Activated naive CD4-positive, alpha-beta T cell treated with Interleukin-2 at 50 U/mL for 16 hours (primary cell): ENCODE measurements at regions not wholly inside any gene's neighbourhood (a gene's known extent, or its start where the extent isn't known, plus 50 kb on each side); places are given as distances from the start of the nearest gene placed in this dataset.
"Not testable (repeated sequence)": the region's sequence is repeated elsewhere in the genome, so short reads cannot be mapped to it uniquely, and the experiment has no call there.

ENCODE experiments used
- DNase-seq: peaks from one replicate; pipeline ENCODE4 v3.0.0-alpha.2; 2020

DNA sequence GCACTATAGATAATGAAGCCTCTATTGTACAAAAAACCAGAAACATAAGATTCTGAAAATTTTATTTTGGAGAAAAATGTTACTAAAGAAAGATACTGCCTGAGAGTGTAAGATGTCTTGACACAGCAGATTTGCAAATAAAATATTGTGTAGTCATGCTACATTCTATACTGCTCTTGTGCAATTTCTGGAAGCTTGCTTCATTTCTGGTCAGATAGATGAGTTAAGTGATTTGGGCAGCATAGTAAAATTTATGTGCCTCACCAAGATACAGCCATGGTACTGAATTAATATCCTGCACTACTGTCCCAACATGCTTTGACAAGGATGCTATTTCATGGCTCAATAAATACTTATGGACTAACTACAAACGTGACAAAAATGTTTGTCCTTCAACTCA is 55.1 kb upstream of the STARD13 start:
- DNase-seq, result no peak

DNA sequence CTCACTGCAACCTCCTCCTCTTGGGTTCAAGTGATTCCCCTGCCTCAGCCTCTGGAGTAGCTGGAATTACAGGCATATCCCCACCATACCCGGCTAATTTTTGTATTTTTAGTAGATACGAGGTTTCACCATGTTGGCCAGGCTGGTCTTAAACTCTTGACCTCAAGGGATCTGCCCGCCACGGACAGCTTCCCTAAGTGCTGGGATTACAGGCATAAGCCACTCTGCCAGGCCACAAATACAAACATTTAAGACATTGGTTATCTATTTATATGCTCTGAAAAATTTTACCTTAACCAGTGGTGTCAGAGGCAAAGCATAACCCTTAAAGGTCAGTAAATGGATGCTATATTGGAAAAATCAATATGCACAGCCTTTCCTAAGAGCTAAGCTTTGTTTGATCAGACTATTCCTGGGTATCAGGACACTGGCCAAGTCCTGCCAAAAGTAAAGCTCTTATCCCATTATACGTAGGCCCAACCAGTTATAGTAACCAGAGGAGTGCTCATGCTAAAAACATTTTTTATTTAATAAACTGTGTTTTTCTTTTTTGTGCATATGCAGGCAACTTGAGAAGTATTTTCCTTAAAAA is 56.4 kb upstream of the STARD13 start:
- DNase-seq, result no peak

DNA sequence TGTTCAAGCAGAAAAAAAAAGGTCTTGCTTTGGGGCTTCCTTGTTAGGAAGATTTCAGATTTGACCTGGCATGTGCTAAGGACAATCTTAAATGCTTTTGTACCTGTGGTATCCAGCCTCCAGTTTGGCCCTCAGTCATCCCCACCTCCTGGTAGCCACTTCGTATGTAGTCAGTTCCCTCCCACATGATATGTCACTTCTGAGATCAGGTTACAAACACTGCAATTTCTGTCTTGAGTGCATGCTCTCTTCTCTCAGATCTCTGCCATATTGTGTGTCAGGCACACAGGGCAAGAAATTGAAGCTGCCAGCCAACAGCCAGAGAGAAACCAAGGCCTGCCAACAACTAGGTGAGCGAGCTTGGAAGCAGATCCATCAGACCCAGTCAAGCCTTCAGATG is 60.3 kb upstream of the STARD13 start:
- DNase-seq, result no peak

DNA sequence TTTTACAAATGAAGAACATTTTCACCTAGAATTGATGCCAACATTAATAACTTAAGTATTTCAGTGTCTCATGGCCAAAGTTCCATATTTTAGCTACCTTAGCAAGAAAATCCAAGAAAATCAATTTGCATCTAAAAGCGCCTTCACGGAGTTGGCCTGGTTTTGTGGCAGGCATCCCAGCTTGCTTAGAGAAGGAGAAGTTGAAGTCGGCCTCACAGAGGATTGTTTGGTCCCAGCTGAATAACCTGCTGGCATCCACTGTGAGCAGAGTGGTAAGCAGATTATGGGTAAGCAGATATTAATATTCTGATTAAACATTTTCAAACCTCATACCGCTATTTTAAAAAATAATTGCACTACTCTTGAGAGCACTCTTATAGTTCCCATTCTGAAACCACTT is 62.3 kb upstream of the STARD13 start:
- DNase-seq, result no peak

DNA sequence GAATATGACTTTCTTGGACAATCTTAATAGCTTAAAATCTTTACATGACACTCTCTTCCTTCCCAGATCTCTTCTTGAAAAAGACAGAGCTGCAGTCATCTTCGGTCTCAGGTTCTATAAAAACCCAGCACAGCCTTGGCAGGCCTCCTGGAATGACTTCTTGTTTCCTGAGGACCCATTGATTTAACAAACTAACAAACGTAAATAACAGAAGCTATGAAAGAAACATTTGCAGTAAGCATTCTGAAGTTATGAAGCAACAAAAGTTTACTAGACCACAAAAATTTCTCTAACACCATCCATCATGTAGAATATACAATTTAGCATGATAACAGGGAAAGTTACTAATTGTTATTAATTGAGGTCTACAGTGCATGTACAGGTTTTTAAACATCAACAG is 62.8 kb upstream of the STARD13 start:
- DNase-seq, result no peak

DNA sequence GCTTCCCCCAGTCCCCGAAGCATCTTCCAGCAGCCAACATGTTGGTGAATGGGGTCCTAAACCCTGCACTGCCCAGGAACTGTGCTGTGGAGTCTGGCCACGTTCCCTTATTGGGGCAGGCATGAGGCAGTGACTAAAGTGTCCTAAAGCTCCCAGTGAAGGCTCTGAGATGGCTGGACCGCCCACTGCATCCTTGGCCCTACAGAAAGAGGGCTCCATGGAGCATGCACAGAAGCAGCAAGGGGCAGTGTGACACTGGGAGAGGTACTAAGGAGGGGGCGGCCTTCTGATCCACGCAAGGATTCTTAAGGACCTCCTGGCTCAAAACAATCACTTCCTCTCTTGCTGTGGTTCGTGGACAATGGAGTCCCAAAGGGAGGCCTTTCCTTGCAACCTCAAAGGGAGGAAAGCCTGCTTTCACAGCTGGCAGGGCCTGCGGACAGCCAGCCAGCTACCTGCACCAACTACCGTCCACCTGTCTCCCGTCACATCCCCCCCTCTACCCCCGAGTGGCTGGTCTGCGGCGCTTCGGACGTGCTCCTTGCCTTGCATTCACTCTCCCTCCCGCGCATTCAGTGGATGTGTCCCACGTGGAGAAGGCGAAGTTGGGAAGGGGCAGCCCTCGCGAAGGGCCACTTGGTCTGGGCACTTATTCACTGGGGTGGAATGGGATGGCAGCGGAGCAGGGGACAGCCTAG is 63.9 kb upstream of the STARD13 start:
- DNase-seq, result no peak

DNA sequence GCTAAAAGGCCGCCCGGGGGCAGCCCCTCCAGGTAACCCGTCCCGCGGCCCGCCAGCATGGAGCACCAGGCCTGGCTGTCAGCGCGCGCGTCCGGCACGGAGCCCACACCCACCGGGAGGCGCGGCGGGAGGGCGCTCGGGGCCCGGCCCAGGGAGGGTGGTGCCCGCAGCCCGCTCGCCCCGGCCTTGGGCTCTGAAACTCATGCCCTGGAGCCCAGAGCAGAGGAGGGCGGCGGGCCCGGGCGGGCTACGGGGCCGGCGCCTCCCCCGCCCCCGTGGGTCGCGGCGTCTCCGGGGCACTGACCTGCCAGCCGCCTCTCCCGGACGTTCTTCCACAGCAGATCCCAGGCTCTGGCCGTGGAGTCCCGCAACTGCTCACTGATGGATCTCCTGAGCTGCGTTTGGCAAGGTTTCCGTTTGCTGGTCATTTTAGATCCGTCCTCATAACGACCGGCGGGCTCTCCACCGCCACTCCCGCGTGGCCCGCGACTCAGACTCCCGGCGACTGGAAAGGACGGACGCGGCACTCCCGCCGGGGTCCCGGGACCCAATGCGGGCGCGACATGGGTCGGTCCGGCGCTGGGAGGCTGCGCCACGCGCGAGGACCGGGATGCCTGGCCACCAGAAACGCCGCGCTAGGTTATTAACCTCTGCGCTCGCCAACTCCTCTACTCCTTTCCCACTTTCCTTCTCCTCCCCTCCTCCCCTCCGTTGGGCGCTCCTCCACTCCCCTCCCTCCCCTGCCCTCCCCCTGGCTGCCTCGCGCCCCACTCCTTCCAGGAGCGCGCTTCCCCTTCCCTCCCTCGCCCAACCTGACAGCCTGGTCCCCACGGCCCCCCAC is 64.7 kb upstream of the STARD13 start:
- no peak for DNase-seq

DNA sequence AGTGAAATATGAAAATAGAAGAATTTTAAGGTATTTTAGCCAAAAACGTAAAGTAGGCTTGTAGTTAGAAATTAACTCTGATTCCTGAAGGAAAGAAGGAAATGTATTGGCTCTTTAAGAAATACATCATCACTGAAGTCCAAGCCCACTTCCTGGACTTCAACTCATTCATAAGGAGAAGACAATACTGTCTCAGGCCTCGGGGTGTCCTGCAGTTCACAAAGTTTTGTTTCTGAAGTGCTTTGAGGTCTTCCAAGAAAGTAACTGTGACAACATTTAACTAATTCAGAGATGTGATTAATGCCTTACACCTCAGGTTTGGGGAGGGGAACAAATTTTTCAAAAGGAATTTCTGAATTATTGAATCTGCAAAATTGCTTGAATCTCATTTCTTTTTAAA is 65.8 kb upstream of the STARD13 start:
- no peak for DNase-seq

DNA sequence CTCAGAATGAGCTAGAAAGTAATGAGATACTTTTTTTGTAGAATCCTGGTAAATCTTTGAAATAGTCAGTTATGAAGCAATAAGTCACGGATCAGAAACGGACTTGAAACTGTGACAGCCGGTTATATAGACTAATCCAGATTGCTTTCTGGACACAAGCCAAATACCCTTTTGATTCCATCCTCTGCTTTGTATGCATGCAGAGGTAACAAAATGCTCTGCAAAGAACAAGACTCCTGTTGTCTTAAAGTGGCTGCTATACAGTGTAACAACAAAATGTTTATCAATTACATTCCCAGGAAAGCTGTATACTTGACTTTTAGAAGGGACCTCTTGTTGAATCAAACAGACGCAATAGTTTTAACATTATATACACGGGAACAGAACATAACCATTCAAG is 66.5 kb upstream of the STARD13 start:
- no peak for DNase-seq

DNA sequence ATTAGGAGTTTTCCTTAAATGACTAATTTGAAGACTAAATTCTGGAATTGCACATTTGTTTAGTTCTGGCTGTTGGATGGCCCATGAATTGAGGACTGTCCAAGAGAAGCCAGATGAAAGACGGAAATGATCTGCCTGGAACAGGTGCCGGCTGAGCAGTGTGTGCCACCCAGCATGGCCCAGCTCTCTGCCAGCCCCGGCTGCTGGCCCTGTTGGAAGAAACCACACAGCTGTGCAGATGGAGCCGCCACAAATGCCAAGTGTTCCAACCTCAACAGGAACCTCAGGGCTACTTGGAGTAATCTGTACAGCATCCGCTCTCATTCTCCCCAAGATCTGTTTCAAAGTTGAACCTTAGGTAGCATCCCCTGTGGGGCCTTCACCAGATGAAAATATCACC is 67.0 kb upstream of the STARD13 start:
- no peak for DNase-seq

DNA sequence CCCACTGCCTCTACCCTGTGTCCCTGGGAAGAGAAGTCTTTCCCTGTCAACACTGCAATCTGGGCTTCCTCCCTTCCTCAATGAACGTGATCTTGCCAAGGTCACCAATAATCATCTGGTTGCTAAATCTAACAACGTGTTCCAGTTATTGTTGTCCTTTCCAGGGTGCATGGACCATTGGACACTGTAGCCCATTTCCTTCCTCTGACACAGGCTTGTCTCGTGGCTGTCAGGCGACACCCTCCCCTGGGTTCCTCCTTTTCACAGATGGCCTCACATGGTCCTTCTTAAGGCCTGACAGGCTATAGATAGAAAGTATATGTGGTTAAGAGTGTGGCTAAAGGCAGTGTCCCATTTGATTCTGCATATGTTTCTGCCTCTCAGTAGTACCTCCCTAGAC is 67.7 kb upstream of the STARD13 start:
- no peak for DNase-seq

DNA sequence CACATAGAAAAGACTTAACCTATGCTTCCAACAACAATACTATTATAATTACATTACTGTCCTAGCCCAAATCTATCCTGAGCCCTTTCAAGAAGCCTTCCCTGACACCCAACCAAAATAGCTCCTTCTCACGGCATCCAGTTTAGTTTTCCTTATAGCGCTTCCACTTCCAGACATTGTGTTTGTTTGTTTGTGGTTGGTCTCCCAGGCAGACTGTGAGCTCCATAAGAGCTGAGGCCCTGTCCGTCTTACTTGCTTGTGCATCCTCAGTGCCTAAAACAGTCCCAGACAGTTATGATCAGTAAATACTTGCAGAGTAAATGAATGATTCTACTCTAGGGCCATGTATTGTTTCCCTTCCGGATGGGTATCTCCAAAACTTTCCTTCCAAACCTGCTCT is 68.1 kb upstream of the STARD13 start:
- no peak for DNase-seq

DNA sequence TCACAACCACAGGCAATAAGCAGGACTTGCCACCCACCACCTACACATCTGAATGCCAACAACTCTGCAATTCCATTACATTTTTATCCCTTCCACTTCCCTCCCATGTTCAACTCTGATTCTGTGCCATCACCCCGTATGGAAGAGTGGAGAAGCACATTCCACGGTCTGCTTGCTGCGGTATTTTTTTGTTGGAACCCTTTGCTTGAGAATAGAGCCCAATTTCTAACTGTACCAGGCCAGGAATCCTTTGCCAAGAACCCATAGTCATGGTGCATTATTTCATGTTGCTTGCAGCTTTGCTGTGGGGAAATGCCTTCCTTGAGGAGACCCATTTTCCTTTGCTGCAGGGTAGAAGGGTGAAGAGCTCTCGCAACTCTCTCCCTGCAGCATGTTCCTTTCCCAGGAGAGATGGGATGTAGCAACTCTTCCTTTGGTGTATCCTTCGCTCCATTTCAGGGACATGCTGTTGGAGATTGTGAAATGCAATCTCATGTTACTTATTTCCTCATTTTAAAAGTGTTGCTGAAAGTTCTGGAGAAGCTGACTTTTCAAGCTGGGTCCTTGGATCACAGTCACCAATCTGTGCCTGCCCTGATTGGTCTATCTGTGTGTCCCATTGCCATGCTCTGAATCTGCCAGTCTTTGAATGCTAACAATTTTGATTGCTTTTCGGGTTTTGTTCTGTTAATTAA is 69.8 kb upstream of the STARD13 start:
- no peak for DNase-seq

DNA sequence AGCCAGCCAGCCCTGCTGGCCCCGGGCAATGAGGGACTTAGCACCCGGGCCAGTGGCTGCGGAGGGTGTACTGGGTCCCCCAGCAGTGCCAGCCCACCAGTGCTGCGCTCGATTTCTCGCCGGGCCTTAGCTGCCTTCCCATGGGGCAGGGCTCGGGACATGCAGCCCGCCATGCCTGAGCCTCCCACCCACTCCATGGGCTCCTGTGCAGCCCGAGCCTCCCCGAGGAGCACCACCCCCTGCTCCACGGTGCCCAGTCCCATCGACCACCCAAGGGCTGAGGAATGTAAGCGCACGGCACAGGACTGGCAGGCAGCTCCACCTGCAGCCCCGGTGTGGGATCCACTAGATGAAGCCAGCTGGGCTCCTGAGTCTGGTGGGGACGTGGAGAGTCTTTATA is 72.5 kb upstream of the STARD13 start:
- not testable (repeated sequence) for DNase-seq

DNA sequence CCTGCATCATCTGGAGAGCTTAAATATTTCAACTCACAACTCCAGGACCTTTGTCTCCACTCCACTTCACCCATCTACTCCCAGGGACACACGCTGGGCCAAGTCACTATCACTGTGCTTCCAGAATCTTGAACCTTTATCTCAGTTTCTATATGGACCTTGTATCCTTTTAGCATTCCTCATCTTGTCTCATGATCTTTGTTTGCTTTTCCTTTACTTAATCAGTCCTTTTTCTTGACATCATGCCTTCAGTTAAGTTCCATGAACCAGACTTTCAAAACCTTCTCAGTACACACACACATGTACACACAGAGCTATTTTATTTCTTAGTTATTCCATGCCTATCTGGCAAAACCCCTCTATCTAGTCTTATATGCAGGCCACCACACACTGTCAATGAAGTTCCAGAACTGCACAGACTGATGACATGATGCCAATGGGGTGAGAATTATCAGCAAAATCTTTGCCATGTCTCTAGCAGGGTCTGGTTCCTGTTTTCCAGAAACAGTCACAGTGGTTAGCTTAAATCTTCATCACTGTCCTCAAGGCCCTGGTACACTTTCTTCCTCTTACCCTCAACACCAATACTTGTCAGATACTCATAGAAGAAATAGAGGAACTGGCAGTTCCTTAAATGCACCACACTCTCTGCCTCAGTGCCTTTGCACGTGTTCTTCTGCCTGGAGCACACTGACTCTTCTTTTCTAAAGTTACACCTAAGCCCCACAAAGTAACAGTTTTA is 77.6 kb upstream of the STARD13 start:
- no peak for DNase-seq

DNA sequence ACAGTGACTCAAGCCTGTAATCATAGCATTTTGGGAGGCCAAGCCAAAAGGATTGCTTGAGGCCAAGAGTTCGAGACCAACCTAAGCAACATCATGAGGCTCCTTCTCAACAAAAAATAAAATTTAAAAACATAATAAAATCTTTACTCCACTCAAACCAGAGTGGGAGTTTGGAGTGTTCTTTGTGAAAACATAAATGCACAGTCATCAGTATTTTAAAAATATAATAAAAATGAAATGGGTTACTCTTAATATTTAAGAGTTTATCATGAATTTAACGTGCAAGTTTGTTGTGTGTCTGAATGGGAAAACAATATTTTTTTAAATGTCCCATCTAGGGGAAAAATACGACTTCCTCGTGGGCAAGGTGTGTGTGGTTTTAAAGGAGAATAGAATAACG is 78.6 kb upstream of the STARD13 start:
- no peak for DNase-seq

DNA sequence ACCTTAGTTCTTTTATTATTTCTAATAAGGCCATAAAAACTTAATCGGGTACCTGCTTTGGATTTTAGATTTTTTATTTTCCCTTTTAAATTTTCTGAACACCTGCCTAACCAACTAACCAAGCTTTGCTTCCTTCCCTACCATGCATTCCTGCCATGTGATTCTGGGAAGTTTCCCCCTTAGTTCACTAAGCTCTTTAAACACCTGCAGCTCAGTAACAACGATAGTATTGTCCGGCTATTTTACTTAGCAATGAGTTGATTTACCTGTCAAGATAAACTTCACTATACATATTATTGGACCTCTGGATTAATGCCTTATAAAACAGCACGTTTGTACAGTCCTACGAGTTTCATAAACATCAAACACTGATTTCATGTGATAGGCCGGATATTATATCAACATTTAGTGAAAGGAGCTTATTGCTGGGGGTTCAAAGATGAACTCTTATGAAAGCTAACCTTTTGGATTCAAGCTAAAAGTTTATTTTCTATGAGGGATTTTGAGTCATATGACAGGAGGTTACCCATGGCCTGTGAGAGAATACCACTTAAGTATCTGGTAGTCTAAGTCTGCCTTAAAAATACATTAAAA is 81.0 kb upstream of the STARD13 start:
- DNase-seq, result no peak

DNA sequence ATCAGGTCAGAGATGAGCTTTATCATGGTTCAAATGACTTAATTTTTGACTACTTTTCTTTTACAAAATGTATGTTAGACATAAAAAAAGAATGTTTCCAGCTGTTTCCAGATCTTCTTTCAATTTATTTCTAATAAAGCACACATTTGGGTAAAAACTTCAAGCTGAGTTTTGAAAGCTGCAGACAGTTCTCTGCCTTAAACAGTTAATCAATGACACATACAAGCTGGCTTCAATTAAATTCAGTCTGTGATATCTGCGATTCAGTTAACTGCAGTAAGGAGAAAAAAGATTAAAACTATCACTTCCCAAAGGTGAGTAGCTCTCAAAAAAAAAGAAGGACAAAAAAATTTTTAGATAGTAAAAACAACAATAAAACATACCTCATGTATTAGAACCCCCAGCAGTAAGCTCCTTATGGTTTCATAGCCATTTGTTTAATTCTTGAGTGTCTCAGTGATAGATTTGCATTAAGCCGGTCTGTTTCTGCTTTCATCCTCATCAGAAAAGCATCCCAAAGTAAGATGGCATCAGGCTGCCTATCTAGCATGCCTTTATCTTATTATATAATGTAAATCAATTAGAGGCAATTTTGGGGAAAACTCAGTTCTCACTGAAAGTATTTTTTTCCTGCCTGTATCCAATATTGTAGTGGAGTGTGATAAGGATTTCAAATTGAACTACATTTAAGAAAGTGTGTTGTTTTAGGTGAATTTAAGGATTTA is 81.8 kb upstream of the STARD13 start:
- DNase-seq, result no peak

DNA sequence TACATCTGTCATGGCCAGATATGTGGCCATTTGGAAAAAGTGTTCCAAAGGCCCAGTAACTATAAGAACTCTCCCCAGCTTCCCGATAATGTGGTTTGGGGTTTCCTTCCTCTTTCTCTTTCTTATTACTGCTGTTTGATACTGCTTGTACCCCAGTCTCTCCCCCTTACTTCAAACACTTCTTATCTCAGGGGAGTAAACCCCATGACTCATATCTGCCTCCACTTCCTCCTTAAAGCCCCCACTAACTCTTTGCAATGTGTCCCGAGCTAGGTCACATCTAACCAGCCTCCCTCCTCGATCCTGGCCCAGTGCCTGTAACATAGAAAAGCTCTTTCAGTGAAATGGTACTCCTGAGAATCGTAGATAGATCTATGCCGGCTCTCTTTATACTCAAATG is 82.4 kb upstream of the STARD13 start:
- DNase-seq, result no peak

DNA sequence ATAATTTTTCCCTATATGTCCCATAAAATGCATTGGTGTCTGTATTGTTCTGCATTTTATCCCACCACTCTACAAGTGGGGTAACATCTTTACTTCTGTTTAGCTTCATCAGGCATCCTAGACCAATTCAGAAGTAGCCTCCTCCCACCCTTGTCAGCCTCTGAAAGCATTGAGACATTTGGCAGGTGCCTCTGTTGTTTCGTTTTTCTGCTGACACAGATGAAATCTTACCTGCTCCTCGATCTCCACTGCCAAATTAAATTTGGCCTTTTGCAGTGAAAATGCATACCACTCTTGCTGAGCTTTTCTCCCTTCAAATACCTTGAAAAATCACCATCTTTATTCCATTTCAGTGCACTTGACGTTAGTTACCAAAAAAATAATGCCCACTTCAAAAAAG is 83.5 kb upstream of the STARD13 start:
- no peak for DNase-seq

DNA sequence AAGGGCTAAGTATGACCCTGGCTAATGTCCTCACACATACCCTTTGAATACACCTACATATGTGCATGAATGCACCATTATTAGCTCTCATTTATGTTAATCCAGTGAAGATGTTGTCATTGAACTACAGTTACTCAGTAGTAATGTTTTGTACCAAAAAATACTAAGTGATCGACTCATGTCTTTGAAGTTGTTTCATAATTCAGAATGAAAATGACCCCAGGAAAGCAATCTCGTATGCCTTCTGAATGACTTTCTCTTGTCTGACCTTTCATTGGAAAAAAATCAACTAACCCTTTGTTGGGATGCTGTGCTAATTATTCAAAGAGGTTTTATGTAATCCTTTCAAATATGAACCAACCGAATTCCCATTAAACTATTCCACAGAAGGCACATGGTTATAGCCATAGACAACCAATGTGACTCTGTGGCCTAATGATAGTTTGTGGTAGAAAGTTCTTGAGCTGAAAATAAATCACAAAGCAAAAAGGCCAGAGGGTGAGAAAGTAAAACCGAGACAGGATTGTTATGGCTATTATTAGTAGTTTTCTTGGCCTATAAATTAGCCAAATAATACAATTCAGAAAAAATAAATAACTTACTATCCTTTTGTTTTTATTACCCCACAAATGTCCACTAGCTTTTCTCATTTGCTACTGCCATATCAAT is 86.8 kb upstream of the STARD13 start:
- DNase-seq, result no peak
